ENCODE measurements at regions not wholly inside any gene's neighbourhood (a gene's known extent, or its start where the extent isn't known, plus 50 kb on each side); places are given as distances from the start of the nearest gene placed in this dataset.
"Not testable (repeated sequence)": the region's sequence is repeated elsewhere in the genome, so short reads cannot be mapped to it uniquely, and the experiment has no call there.

GRCh38 chr3:182414586-182414985 is 378.7 kb upstream of the ATP11B start:
- TF ChIP-seq CTCF (IDR thresholded peaks at IDR 0.05; ENCODE audit: low read depth, low read length), result no peak

GRCh38 chr3:182420741-182421140 is 372.6 kb upstream of the ATP11B start:
- H3K4me3 ChIP-seq (replicated peaks in 1 of 2; ENCODE audit: low read depth in 2 of 2, low read length in 2 of 2), result no peak overlapping the region
- DNase-seq (ENCODE audit: low read depth in 2 of 2), result no peak
- no peak for TF ChIP-seq CTCF (IDR thresholded peaks at IDR 0.05; ENCODE audit: low read depth, low read length)

More at GRCh38 chr3:182414586-182414985, 378.7 kb upstream of the ATP11B start:
- H3K4me3 ChIP-seq (replicated peaks in 1 of 2; ENCODE audit: low read depth in 2 of 2, low read length in 2 of 2), result no peak overlapping the region
- DNase-seq (ENCODE audit: low read depth in 2 of 2), result no peak

GRCh38 chr3:182424006-182424405 is 369.3 kb upstream of the ATP11B start:
- no peak for TF ChIP-seq CTCF (IDR thresholded peaks at IDR 0.05; ENCODE audit: low read depth, low read length)
- DNase-seq (ENCODE audit: low read depth in 2 of 2), result no peak
- H3K4me3 ChIP-seq (replicated peaks in 1 of 2; ENCODE audit: low read depth in 2 of 2, low read length in 2 of 2), result no peak overlapping the region

- not testable (repeated sequence) for H3K4me3 ChIP-seq (replicated peaks in 1 of 2; ENCODE audit: low read depth in 2 of 2, low read length in 2 of 2); DNase-seq (ENCODE audit: low read depth in 2 of 2)
Measured at GRCh38 chr3:182425926-182426718, 367.2 kb upstream of the ATP11B start.

GRCh38 chr3:182431972-182432371 is 361.3 kb upstream of the ATP11B start:
- H3K4me3 ChIP-seq (replicated peaks in 1 of 2; ENCODE audit: low read depth in 2 of 2, low read length in 2 of 2); DNase-seq (ENCODE audit: low read depth in 2 of 2): not testable (repeated sequence)

- no peak for TF ChIP-seq CTCF (IDR thresholded peaks at IDR 0.05; ENCODE audit: low read depth, low read length)
- no peak overlapping the region for H3K4me3 ChIP-seq (replicated peaks in 1 of 2; ENCODE audit: low read depth in 2 of 2, low read length in 2 of 2)
- DNase-seq (ENCODE audit: low read depth in 2 of 2), result no peak
Measured at GRCh38 chr3:182435860-182436259, 357.4 kb upstream of the ATP11B start.

GRCh38 chr3:182436547-182436946 is 356.8 kb upstream of the ATP11B start:
- TF ChIP-seq CTCF (IDR thresholded peaks at IDR 0.05; ENCODE audit: low read depth, low read length), result no peak
- no peak for DNase-seq (ENCODE audit: low read depth in 2 of 2)

GRCh38 chr3:182438398-182438797 is 354.9 kb upstream of the ATP11B start:
- no peak overlapping the region for H3K4me3 ChIP-seq (replicated peaks in 1 of 2; ENCODE audit: low read depth in 2 of 2, low read length in 2 of 2)
- no peak for DNase-seq (ENCODE audit: low read depth in 2 of 2)
- TF ChIP-seq CTCF (IDR thresholded peaks at IDR 0.05; ENCODE audit: low read depth, low read length), result no peak

More at GRCh38 chr3:182436547-182436946, 356.8 kb upstream of the ATP11B start:
- H3K4me3 ChIP-seq (replicated peaks in 1 of 2; ENCODE audit: low read depth in 2 of 2, low read length in 2 of 2), result no peak overlapping the region

Measured in cardiac fibroblast (primary cell).